ENCODE measurements at regions not wholly inside any gene's neighbourhood (a gene's known extent, or its start where the extent isn't known, plus 50 kb on each side); places are given as distances from the start of the nearest gene placed in this dataset.

DNA sequence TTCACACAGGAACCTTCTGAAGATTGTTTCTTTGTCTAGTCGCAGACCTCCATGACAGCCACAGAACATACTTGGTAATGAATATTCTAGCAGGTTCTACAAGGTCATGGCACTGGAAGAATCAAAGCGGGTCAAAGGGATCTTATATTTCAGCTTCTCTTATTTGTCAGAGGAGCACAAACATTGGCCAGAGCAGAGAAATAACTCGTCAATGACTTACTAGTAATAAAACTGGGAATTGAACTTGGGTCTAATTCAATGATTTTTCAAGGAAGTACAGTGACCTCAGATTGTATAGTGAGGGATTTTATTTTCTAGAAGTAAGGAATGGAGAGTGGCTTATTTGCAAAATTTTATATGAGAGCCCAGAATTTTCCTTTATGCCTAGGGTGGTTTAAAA lies 290.8 kb upstream of the PLXNA2 start:
- Histone ChIP-seq H3K36me3 (ENCODE audit: control insufficient read depth in 2 of 2, insufficient read depth in 1 of 2, low read length in 2 of 2) (no peaks in the 10 kb centered on the region), H3K27ac (ENCODE audit: extremely low read depth, low read depth, low read length) (no peak overlapping the region), H3K4me1 (ENCODE audit: control insufficient read depth, insufficient read depth, low read length) (no peaks in the 10 kb centered on the region), H3K4me3 (ENCODE audit: low read depth, low read length) (no peak overlapping the region), H3K9me3 (ENCODE audit: control insufficient read depth, insufficient read depth, low read depth, low read length) (no peaks in the 10 kb centered on the region)
- TF ChIP-seq ZNF571 (tag by site-specific recombination; IDR thresholded peaks at IDR 0.05) (no peak), MEIS1 (CRISPR knock-in tag; IDR thresholded peaks at IDR 0.05; ENCODE audit: borderline replicate concordance) (no peak)
- TF ChIP-seq, protein P1, sequence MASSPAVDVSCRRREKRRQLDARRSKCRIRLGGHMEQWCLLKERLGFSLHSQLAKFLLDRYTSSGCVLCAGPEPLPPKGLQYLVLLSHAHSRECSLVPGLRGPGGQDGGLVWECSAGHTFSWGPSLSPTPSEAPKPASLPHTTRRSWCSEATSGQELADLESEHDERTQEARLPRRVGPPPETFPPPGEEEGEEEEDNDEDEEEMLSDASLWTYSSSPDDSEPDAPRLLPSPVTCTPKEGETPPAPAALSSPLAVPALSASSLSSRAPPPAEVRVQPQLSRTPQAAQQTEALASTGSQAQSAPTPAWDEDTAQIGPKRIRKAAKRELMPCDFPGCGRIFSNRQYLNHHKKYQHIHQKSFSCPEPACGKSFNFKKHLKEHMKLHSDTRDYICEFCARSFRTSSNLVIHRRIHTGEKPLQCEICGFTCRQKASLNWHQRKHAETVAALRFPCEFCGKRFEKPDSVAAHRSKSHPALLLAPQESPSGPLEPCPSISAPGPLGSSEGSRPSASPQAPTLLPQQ (tag by site-specific recombination; IDR thresholded peaks at IDR 0.05): no peak
- POLR2A ChIA-PET: no interaction called here
- CTCF ChIA-PET: interaction anchor here (0.7 kb wide), 1 partner anchor 59 kb away, joined by 6 read pairs; no protein-coding TSS in a partner anchor

DNA sequence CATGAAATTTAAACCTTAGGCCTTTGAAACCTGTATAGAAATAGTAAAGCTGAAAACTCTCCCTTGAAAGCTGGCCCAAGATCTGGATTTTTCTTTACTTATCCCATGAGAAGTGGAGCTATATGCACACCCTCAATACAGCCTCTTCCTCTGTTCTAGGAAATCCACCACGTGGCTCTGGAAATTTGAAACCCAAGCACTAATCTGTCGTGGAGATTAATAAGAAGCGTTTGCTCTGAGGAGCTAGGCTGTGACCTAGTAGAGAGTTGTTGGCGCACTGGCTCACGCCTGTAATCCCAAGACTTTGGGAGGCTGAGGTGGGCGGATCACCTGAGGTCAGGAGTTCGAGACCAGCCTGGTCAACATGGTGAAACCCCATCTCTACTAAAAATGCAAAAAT lies 291.3 kb upstream of the PLXNA2 start:
- no peak overlapping the region for H3K4me3 ChIP-seq (ENCODE audit: low read depth, low read length)
- no peak for TF ChIP-seq PRDM1 (tag by site-specific recombination; IDR thresholded peaks at IDR 0.05)
- no peak for TF ChIP-seq ZNF223 (tag by site-specific recombination; IDR thresholded peaks at IDR 0.05)
- TF ChIP-seq, protein P2, sequence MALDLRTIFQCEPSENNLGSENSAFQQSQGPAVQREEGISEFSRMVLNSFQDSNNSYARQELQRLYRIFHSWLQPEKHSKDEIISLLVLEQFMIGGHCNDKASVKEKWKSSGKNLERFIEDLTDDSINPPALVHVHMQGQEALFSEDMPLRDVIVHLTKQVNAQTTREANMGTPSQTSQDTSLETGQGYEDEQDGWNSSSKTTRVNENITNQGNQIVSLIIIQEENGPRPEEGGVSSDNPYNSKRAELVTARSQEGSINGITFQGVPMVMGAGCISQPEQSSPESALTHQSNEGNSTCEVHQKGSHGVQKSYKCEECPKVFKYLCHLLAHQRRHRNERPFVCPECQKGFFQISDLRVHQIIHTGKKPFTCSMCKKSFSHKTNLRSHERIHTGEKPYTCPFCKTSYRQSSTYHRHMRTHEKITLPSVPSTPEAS (tag by site-specific recombination; IDR thresholded peaks at IDR 0.05): no peak
- no peak for TF ChIP-seq ZNF530 (tag by site-specific recombination; IDR thresholded peaks at IDR 0.05; ENCODE audit: low read depth)
- TF ChIP-seq, protein P3, sequence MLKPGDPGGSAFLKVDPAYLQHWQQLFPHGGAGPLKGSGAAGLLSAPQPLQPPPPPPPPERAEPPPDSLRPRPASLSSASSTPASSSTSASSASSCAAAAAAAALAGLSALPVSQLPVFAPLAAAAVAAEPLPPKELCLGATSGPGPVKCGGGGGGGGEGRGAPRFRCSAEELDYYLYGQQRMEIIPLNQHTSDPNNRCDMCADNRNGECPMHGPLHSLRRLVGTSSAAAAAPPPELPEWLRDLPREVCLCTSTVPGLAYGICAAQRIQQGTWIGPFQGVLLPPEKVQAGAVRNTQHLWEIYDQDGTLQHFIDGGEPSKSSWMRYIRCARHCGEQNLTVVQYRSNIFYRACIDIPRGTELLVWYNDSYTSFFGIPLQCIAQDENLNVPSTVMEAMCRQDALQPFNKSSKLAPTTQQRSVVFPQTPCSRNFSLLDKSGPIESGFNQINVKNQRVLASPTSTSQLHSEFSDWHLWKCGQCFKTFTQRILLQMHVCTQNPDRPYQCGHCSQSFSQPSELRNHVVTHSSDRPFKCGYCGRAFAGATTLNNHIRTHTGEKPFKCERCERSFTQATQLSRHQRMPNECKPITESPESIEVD (tag by site-specific recombination; IDR thresholded peaks at IDR 0.05): no peak
- no peaks in the 10 kb centered on the region for H3K4me1 ChIP-seq (ENCODE audit: control insufficient read depth, insufficient read depth, low read length)
- POLR2A ChIA-PET: no interaction called here
- no peaks in the 10 kb centered on the region for H3K36me3 ChIP-seq (ENCODE audit: control insufficient read depth in 2 of 2, insufficient read depth in 1 of 2, low read length in 2 of 2)
- H3K27ac ChIP-seq (ENCODE audit: extremely low read depth, low read depth, low read length): no peak overlapping the region
- no peaks in the 10 kb centered on the region for H3K9me3 ChIP-seq (ENCODE audit: control insufficient read depth, insufficient read depth, low read depth, low read length)
- CTCF ChIA-PET: interaction anchor here (0.6 kb wide), 1 partner anchor 587 kb away, joined by 3 read pairs; no protein-coding TSS in a partner anchor

DNA sequence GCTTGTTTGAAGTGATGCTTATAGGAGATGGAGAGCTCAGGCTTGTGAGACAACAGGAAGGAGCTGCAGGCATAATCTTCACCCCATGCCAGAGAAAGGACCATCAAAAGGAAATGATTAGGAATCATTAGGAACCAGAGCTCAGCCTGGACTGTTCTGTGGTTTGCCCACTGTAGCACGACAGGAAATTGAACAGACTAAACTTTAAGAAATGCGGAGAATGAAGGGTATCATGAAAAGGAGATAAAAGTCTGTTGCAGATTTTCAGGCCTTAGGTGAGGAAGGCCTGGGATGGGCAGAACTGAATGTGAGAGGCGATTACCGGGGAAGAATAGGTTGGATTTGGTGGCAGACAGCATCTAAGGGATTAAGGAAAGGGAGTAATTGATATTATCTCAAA lies 292.0 kb upstream of the PLXNA2 start:
- Histone ChIP-seq H3K4me3 (ENCODE audit: low read depth, low read length) (no peak overlapping the region), H3K27ac (ENCODE audit: extremely low read depth, low read depth, low read length) (no peak overlapping the region), H3K36me3 (ENCODE audit: control insufficient read depth in 2 of 2, insufficient read depth in 1 of 2, low read length in 2 of 2) (no peaks in the 10 kb centered on the region), H3K9me3 (ENCODE audit: control insufficient read depth, insufficient read depth, low read depth, low read length) (no peaks in the 10 kb centered on the region), H3K4me1 (ENCODE audit: control insufficient read depth, insufficient read depth, low read length) (no peaks in the 10 kb centered on the region)
- TF ChIP-seq ZNF843 (tag by site-specific recombination; IDR thresholded peaks at IDR 0.05) (no peak), ZXDB (tag by site-specific recombination; IDR thresholded peaks at IDR 0.05) (no peak), ZNF654 (tag by site-specific recombination; IDR thresholded peaks at IDR 0.05; ENCODE audit: low read depth) (no peak), ZNF747 (tag by site-specific recombination; IDR thresholded peaks at IDR 0.05) (no peak), GFI1B (tag by site-specific recombination; IDR thresholded peaks at IDR 0.05) (no peak), ZNF157 (tag by site-specific recombination; IDR thresholded peaks at IDR 0.05) (no peak), ZNF174 (tag by site-specific recombination; IDR thresholded peaks at IDR 0.05) (no peak), ZFP69B (tag by site-specific recombination; IDR thresholded peaks at IDR 0.05) (no peak), ZNF571 (tag by site-specific recombination; IDR thresholded peaks at IDR 0.05) (no peak), ZBTB7A (tag by site-specific recombination; IDR thresholded peaks at IDR 0.05; ENCODE audit: low read depth) (no peak)
- TF ChIP-seq, protein P4, sequence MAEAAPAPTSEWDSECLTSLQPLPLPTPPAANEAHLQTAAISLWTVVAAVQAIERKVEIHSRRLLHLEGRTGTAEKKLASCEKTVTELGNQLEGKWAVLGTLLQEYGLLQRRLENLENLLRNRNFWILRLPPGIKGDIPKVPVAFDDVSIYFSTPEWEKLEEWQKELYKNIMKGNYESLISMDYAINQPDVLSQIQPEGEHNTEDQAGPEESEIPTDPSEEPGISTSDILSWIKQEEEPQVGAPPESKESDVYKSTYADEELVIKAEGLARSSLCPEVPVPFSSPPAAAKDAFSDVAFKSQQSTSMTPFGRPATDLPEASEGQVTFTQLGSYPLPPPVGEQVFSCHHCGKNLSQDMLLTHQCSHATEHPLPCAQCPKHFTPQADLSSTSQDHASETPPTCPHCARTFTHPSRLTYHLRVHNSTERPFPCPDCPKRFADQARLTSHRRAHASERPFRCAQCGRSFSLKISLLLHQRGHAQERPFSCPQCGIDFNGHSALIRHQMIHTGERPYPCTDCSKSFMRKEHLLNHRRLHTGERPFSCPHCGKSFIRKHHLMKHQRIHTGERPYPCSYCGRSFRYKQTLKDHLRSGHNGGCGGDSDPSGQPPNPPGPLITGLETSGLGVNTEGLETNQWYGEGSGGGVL (tag by site-specific recombination; IDR thresholded peaks at IDR 0.05): no peak
- TF ChIP-seq, protein P5, sequence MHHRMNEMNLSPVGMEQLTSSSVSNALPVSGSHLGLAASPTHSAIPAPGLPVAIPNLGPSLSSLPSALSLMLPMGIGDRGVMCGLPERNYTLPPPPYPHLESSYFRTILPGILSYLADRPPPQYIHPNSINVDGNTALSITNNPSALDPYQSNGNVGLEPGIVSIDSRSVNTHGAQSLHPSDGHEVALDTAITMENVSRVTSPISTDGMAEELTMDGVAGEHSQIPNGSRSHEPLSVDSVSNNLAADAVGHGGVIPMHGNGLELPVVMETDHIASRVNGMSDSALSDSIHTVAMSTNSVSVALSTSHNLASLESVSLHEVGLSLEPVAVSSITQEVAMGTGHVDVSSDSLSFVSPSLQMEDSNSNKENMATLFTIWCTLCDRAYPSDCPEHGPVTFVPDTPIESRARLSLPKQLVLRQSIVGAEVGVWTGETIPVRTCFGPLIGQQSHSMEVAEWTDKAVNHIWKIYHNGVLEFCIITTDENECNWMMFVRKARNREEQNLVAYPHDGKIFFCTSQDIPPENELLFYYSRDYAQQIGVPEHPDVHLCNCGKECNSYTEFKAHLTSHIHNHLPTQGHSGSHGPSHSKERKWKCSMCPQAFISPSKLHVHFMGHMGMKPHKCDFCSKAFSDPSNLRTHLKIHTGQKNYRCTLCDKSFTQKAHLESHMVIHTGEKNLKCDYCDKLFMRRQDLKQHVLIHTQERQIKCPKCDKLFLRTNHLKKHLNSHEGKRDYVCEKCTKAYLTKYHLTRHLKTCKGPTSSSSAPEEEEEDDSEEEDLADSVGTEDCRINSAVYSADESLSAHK (tag by site-specific recombination; IDR thresholded peaks at IDR 0.05): no peak
- TF ChIP-seq, protein P6, sequence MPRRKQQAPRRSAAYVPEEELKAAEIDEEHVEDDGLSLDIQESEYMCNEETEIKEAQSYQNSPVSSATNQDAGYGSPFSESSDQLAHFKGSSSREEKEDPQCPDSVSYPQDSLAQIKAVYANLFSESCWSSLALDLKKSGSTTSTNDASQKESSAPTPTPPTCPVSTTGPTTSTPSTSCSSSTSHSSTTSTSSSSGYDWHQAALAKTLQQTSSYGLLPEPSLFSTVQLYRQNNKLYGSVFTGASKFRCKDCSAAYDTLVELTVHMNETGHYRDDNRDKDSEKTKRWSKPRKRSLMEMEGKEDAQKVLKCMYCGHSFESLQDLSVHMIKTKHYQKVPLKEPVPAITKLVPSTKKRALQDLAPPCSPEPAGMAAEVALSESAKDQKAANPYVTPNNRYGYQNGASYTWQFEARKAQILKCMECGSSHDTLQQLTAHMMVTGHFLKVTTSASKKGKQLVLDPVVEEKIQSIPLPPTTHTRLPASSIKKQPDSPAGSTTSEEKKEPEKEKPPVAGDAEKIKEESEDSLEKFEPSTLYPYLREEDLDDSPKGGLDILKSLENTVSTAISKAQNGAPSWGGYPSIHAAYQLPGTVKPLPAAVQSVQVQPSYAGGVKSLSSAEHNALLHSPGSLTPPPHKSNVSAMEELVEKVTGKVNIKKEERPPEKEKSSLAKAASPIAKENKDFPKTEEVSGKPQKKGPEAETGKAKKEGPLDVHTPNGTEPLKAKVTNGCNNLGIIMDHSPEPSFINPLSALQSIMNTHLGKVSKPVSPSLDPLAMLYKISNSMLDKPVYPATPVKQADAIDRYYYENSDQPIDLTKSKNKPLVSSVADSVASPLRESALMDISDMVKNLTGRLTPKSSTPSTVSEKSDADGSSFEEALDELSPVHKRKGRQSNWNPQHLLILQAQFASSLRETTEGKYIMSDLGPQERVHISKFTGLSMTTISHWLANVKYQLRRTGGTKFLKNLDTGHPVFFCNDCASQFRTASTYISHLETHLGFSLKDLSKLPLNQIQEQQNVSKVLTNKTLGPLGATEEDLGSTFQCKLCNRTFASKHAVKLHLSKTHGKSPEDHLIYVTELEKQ (tag by site-specific recombination; IDR thresholded peaks at IDR 0.05; ENCODE audit: borderline replicate concordance): no peak
- CTCF ChIA-PET: interaction anchor here (0.6 kb wide), 1 partner anchor 22 kb away, joined by 3 read pairs; no protein-coding TSS in a partner anchor
- POLR2A ChIA-PET: no interaction called here
